Tibial artery (tissue), 4 donors: ENCODE measurements at regions not wholly inside any gene's neighbourhood (a gene's known extent, or its start where the extent isn't known, plus 50 kb on each side); places are given as distances from the start of the nearest gene placed in this dataset.

Experiments
- DNase-seq, 2 donors: peaks; one replicate each; pipeline ENCODE4 v3.0.0-alpha.2; 2019
- H3K27ac ChIP-seq, 2 donors: fragments of 200-600 bp; sonication (generic) in 1 of 2; 1 replicate in 1 of 2; 2 replicates in 1 of 2; pipeline ENCODE4 v1.5.1; 2018 to 2019; ENCODE audit warnings: mild to moderate bottlenecking in 1 of 2
- H3K27me3 ChIP-seq, 2 donors: fragments of 200-600 bp; sonication (generic) in 1 of 2; one replicate each; pipeline versions ENCODE4 v1.5.1 to v1.6.0; 2016 to 2019
- H3K36me3 ChIP-seq, 3 donors: fragments of 200-600 bp; sonication (generic) in 2 of 3; one replicate each; pipeline ENCODE4 v1.5.1; 2016 to 2019; ENCODE audit warnings: mild to moderate bottlenecking in 2 of 3
- H3K4me1 ChIP-seq, 4 donors: fragments of 200-600 bp; sonication (generic) in 2 of 4; 1 replicate in 3 of 4; 2 replicates in 1 of 4; pipeline ENCODE4 v1.5.1; 2016 to 2019
- H3K4me3 ChIP-seq, 2 donors: fragments of 200-600 bp; sonication (generic) in 1 of 2; 1 replicate in 1 of 2; 2 replicates in 1 of 2; pipeline ENCODE4 v1.5.1; 2018 to 2019; ENCODE audit warnings: mild to moderate bottlenecking in 2 of 2
- H3K9me3 ChIP-seq, 3 donors: fragments of 200-600 bp; sonication (generic) in 1 of 3; one replicate each; pipeline ENCODE4 v1.5.1; 2016 to 2019
- CTCF ChIP-seq, 2 experiments: fragments of 200-600 bp in 1 of 2; fragments of 450-650 bp in 1 of 2; IDR thresholded peaks; one replicate each; pipeline ENCODE4 v1.5.1; 2017 to 2019; ENCODE audit warnings: antibody characterized with exemption in 2 of 2, mild to moderate bottlenecking in 1 of 2, moderate library complexity in 1 of 2
- intact Hi-C: fragments of 100-400 bp; cut with DNase I; formaldehyde crosslinking; loops from one replicate; pipeline ENCODE4 v1.15.0; 2023; ENCODE audit warnings: low total_unique reads

GRCh38 chrX:99653352-99653751 lies 756.7 kb downstream of the PCDH19 start:
- Histone ChIP-seq H3K27me3 (no peaks in the 10 kb centered on the region), H3K4me3 (no peak overlapping the region), H3K27ac (no peak overlapping the region), H3K4me1 (no peaks in the 10 kb centered on the region), H3K9me3 (no peaks in the 10 kb centered on the region), H3K36me3 (no peaks in the 10 kb centered on the region)
- intact Hi-C loops, result no loop called here
- TF ChIP-seq CTCF (IDR thresholded peaks at IDR 0.05), result no peak
- no peak for DNase-seq

- intact Hi-C loops, result no loop called here
- TF ChIP-seq CTCF (IDR thresholded peaks at IDR 0.05), result no peak
- no peaks in the 10 kb centered on the region for H3K4me1 ChIP-seq
- no peaks in the 10 kb centered on the region for H3K36me3 ChIP-seq
- H3K9me3 ChIP-seq, result no peaks in the 10 kb centered on the region
- no peaks in the 10 kb centered on the region for H3K27me3 ChIP-seq
- DNase-seq, result no peak
- H3K27ac ChIP-seq, result no peak overlapping the region
- H3K4me3 ChIP-seq, result no peak overlapping the region
These were observed 797.0 kb downstream of the PCDH19 start for GRCh38 chrX:99613041-99613440.

DNA sequence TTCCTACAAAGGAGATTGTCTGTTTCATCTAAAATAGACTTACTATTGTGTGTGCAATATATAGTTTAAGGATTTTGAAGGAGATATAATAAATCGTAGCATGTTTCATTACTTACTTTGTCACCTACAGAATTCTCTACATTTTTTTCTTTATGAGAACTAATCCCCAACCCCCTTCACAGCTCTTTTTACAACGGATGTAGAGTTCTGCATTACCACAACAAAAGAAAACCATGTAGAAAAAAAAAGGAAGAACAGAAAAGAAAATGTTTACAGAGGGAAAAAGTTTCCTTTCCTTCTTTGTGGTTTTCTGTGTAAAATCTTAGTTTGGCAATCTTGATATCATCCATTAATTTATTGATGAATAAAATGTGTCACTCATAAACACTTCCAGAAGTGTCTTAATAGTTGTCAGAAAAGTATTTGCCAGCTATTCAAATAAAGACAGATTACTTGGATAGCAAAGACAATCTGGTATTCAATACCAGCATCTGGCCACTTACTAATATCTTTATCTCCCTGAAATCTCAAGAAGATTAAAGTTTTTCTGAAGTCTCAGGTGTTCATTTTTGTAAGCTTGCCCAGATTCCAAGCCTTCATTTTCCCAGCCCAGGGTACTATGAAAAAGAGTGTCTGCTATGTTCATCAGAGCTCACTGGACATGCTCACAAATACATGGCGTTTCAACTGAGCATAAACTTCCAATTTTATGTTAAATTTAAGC lies 806.8 kb downstream of the PCDH19 start:
- no peak for DNase-seq
- intact Hi-C loops, result no loop called here

DNA sequence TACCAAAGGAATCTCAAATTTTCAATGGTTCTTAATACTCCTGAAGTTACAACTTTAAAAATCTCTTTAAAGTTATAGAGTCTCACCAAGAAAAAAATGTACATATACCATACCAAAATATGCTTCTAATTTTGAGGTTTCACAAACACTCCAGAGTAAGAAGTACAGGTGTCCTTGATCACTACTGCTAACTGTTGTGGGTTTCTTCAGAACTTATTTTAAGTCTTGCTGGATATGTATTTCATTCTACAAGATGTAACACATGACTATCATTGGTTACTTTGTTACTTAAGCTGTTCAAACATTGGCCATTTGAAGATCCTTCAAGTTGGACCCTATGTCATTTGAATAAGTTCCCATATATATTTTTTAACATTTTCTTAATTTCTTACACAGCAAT lies 808.0 kb downstream of the PCDH19 start:
- H3K4me1 ChIP-seq, result no peaks in the 10 kb centered on the region
- DNase-seq, result no peak
- no peaks in the 10 kb centered on the region for H3K36me3 ChIP-seq
- no peak for TF ChIP-seq CTCF (IDR thresholded peaks at IDR 0.05)
- no peak overlapping the region for H3K4me3 ChIP-seq
- H3K27ac ChIP-seq, result no peak overlapping the region
- H3K27me3 ChIP-seq, result no peaks in the 10 kb centered on the region
- H3K9me3 ChIP-seq, result no peaks in the 10 kb centered on the region
- intact Hi-C loops, result no loop called here

More for the DNA sequence above, 806.8 kb downstream of the PCDH19 start:
- H3K36me3 ChIP-seq, result no peaks in the 10 kb centered on the region
- H3K4me3 ChIP-seq, result no peak overlapping the region
- H3K4me1 ChIP-seq, result no peaks in the 10 kb centered on the region
- H3K9me3 ChIP-seq, result no peaks in the 10 kb centered on the region
- H3K27ac ChIP-seq, result no peak overlapping the region
- H3K27me3 ChIP-seq, result no peaks in the 10 kb centered on the region
- no peak for TF ChIP-seq CTCF (IDR thresholded peaks at IDR 0.05)

DNA sequence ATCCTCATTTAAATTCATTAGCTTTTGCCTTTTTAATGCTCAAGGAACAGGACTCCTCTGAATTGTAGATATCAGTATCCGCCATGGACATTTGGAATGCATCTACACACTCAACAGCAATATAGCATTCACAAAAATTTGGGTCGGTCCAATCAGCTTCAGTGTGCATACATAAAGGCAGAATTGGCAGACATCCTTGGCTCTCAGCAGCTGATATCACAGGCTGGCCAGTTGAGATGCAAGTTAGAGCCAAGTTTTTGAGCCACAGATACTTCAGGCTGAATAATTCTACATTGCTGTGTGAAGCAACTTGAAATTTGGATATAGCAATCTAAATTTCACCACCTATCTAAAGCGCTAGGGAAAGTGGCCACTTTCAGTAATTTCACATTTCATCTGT lies 821.1 kb downstream of the PCDH19 start:
- no peaks in the 10 kb centered on the region for H3K27me3 ChIP-seq
- no peaks in the 10 kb centered on the region for H3K9me3 ChIP-seq
- no peaks in the 10 kb centered on the region for H3K36me3 ChIP-seq
- H3K27ac ChIP-seq, result no peak overlapping the region
- no peak for TF ChIP-seq CTCF (IDR thresholded peaks at IDR 0.05)
- no peak for DNase-seq
- intact Hi-C loops, result no loop called here
- no peak overlapping the region for H3K4me3 ChIP-seq
- no peaks in the 10 kb centered on the region for H3K4me1 ChIP-seq

GRCh38 chrX:99572711-99573110 lies 837.4 kb downstream of the PCDH19 start:
- TF ChIP-seq CTCF (IDR thresholded peaks at IDR 0.05), result no peak
- no peaks in the 10 kb centered on the region for H3K4me1 ChIP-seq
- no peak overlapping the region for H3K27ac ChIP-seq
- no peak for DNase-seq
- H3K9me3 ChIP-seq, result peaks cover 0 to 18% (median 14%) of the 10 kb centered on the region in 3 donors
- H3K4me3 ChIP-seq, result no peak overlapping the region
- H3K27me3 ChIP-seq, result no peaks in the 10 kb centered on the region
- no peaks in the 10 kb centered on the region for H3K36me3 ChIP-seq
- intact Hi-C loops, result no loop called here
